GM12892 (cell line): ENCODE measurements at regions not wholly inside any gene's neighbourhood (a gene's known extent, or its start where the extent isn't known, plus 50 kb on each side); places are given as distances from the start of the nearest gene placed in this dataset.

Experiments
- POLR2A ChIP-seq: IDR thresholded peaks from 2 replicates; pipeline ENCODE4 v1.6.1; 2011; ENCODE audit warnings: low read depth, low read length, control low read depth
- POLR2AphosphoS5 ChIP-seq: IDR thresholded peaks from 2 replicates; pipeline ENCODE4 v1.6.1; 2011; ENCODE audit warnings: low read depth, low read length, control low read depth
- TAF1 ChIP-seq: IDR thresholded peaks from 2 replicates; pipeline ENCODE4 v1.6.1; 2011; ENCODE audit warnings: low read depth, mild to moderate bottlenecking, control low read depth, low read length, borderline replicate concordance

- TF ChIP-seq TAF1 (no peak), POLR2AphosphoS5 (no peak), POLR2A (no peak)
Measured at GRCh38 chr6:163750431-163751031, 336.0 kb downstream of the QKI start.
